OCI-LY7 (cell line): ENCODE measurements at regions not wholly inside any gene's neighbourhood (a gene's known extent, or its start where the extent isn't known, plus 50 kb on each side); places are given as distances from the start of the nearest gene placed in this dataset.

Experiments
- BruUV-seq: library from RNA; stranded (reverse); fragments of 400-500 nt; replicated peaks from 2 replicates; lab custom pipeline; 2021; lab: Mats Ljungman, UMichigan
- CTCF ChIA-PET: fragments of 300-600 bp; sonication (Branson Sonifier 250); formaldehyde crosslinking; loops from one replicate; lab custom pipeline; 2022; ENCODE audit warnings: antibody characterized with exemption; ENCODE audit not compliant: unreplicated experiment; lab: Charles Lee
- POLR2A ChIA-PET: fragments of 300-600 bp; sonication (Branson Sonifier 250); formaldehyde crosslinking; loops from one replicate; lab custom pipeline; 2022; ENCODE audit warnings: antibody characterized with exemption; lab: Charles Lee
- DNase-seq: peaks from one replicate; pipeline ENCODE4 v3.0.0-alpha.2; 2015; ENCODE audit warnings: low spot score
- H2AFZ ChIP-seq: fragments of 200-600 bp; sonication (generic), shearing (Covaris generic); 2 replicates; pipeline ENCODE4 v1.6.1; 2014; ENCODE audit warnings: mild to moderate bottlenecking, antibody characterized with exemption, low read length, moderate library complexity
- H3K27ac ChIP-seq: fragments of 200-600 bp; sonication (generic); 2 replicates; pipeline ENCODE4 v1.5.1; 2014; ENCODE audit warnings: mixed run types, low read depth, mild to moderate bottlenecking, moderate library complexity, low read length, inconsistent platforms; ENCODE audit not compliant: poor library complexity, severe bottlenecking
- H3K36me3 ChIP-seq: fragments of 200-600 bp; sonication (generic); 2 replicates; pipeline ENCODE4 v1.6.1; 2014; ENCODE audit warnings: mild to moderate bottlenecking, antibody characterized with exemption, low read length, moderate library complexity, mixed read lengths; ENCODE audit not compliant: insufficient read depth
- H3K4me1 ChIP-seq: fragments of 200-600 bp; sonication (generic); 2 replicates; pipeline ENCODE4 v1.5.1; 2014; ENCODE audit warnings: mild to moderate bottlenecking, low read length; ENCODE audit not compliant: insufficient read depth, poor library complexity, severe bottlenecking
- H3K4me2 ChIP-seq: fragments of 200-600 bp; sonication (generic); 2 replicates; pipeline ENCODE4 v1.6.1; 2014; ENCODE audit warnings: mild to moderate bottlenecking, low read length
- H3K4me3 ChIP-seq: fragments of 200-600 bp; sonication (generic); 2 replicates; pipeline ENCODE4 v1.5.1; 2014; ENCODE audit warnings: mild to moderate bottlenecking, low read depth, low read length; ENCODE audit not compliant: poor library complexity, severe bottlenecking
- H3K79me2 ChIP-seq: fragments of 200-600 bp; sonication (generic); 2 replicates; pipeline ENCODE4 v1.6.1; 2016; ENCODE audit warnings: low read depth, mild to moderate bottlenecking, low read length, moderate library complexity, mixed read lengths; ENCODE audit not compliant: insufficient read depth
- H3K9me2 ChIP-seq: fragments of 200-600 bp; sonication (generic); 2 replicates; pipeline ENCODE4 v1.6.1; 2016; ENCODE audit warnings: mild to moderate bottlenecking, low read length, mixed read lengths; ENCODE audit not compliant: insufficient read depth
- H3K9me3 ChIP-seq: fragments of 200-600 bp; sonication (generic); 2 replicates; pipeline ENCODE4 v1.6.1; 2014; ENCODE audit warnings: mild to moderate bottlenecking, mixed run types, low read length, mixed read lengths
- H4K20me1 ChIP-seq: fragments of 200-600 bp; sonication (generic); 2 replicates; pipeline ENCODE4 v1.6.1; 2014; ENCODE audit warnings: mild to moderate bottlenecking, antibody characterized with exemption, low read length, moderate library complexity, mixed read lengths; ENCODE audit not compliant: insufficient read depth
- CTCF ChIP-seq: fragments of 200-600 bp; sonication (generic); conservative IDR thresholded peaks from 2 replicates; pipeline ENCODE4 v1.5.1; 2014; ENCODE audit warnings: mild to moderate bottlenecking, antibody characterized with exemption, low read length, moderate library complexity, mixed read lengths
- EZH2phosphoT487 ChIP-seq: fragments of 200-600 bp; sonication (generic); IDR thresholded peaks from 2 replicates; pipeline ENCODE4 v1.6.1; 2018; ENCODE audit warnings: low read depth, borderline replicate concordance, mild to moderate bottlenecking, mixed run types, antibody characterized with exemption, low read length, moderate library complexity, mixed read lengths
- intact Hi-C: fragments of 100-400 bp; cut with micrococcal nuclease; formaldehyde crosslinking; loops from one replicate; pipeline ENCODE4 v1.10.0; 2022; ENCODE audit not compliant: unreplicated experiment

DNA sequence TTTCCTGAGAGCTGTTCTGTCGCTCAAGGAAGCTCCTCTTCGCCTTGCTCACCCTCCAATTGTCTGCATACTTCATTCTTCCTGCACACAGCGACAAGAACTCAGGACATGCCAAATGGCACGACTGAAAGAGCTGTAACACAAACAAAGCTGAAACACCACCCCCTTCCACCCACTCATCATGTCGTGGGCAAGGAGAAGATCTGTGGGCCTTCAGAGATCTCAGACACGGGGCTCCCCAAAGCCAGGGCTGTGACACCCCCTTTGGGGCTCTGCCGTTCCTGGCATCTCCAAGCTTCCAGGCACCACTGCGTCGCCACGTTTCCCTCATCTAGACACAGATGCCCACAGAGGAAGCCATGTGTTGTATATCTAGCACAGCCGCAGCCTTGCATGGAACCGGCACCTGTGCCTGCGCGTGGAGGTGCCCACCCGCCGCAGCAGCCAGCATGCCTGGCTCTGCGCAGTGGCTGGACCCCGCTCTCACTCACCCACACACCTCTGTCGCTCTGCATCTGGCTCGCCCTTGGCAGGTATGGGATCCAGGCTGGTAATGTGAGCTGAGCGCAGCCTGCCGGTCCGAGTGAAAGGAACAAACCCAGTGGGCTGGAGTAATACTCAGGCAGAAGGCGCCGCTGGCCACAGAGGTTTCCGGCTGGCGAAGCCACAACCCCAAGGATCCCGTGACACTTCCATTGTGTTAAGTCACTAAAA lies 676.4 kb upstream of the INTU start:
- no peak for DNase-seq
- Histone ChIP-seq H3K4me2 (no peak overlapping the region), H3K9me2 (no peaks in the 10 kb centered on the region), H3K27ac (no peak overlapping the region), H3K36me3 (no peaks in the 10 kb centered on the region), H3K4me1 (no peaks in the 10 kb centered on the region), H3K79me2 (no peaks in the 10 kb centered on the region), H4K20me1 (no peaks in the 10 kb centered on the region), H3K9me3 (no peaks in the 10 kb centered on the region), H3K4me3 (no peak overlapping the region), H2AFZ (no peak overlapping the region)
- BruUV-seq: no TSS peak
- ChIA-PET CTCF (no interaction called here), POLR2A (no interaction called here)
- intact Hi-C loops: no loop called here
- TF ChIP-seq CTCF: no peak
- TF ChIP-seq EZH2phosphoT487: no peak

- H2AFZ ChIP-seq: no peak overlapping the region
- H3K9me3 ChIP-seq: no peaks in the 10 kb centered on the region
- H3K79me2 ChIP-seq: no peaks in the 10 kb centered on the region
- CTCF ChIA-PET: no interaction called here
- H3K27ac ChIP-seq: no peak overlapping the region
- H3K4me1 ChIP-seq: no peaks in the 10 kb centered on the region
- TF ChIP-seq EZH2phosphoT487 (no peak), CTCF (no peak)
- intact Hi-C loops: no loop called here
- POLR2A ChIA-PET: no interaction called here
- BruUV-seq: no TSS peak
- H3K36me3 ChIP-seq: no peaks in the 10 kb centered on the region
- no peaks in the 10 kb centered on the region for H3K9me2 ChIP-seq
- H4K20me1 ChIP-seq: no peaks in the 10 kb centered on the region
- no peak overlapping the region for H3K4me3 ChIP-seq
- no peak overlapping the region for H3K4me2 ChIP-seq
- no peak for DNase-seq
Measured at GRCh38 chr4:126957556-126957955, 675.2 kb upstream of the INTU start.

DNA sequence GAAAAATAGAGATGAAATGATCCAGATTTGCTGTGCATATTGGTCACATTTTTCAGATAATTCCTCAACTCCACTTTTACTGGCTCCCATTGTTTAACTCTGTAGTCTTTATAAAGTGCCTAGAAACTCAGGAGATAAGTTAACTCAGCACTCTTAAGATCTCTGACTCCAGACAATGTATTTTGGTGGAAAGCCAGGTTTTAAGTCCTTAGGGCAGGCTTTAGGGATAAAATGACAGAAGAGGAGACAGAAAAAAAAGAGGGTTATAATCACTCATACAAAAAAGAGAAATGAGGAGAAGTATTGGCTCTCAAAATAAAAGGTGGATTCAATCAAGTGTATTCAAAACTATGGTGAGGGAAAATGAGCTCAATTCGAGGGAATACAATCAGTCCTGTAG lies 674.8 kb upstream of the INTU start:
- no peak overlapping the region for H3K4me2 ChIP-seq
- POLR2A ChIA-PET: interaction anchor here (0.6 to 0.7 kb wide), 4 partner anchors 171 to 934 kb away, joined by 3 to 4 read pairs (median 4); no protein-coding TSS in a partner anchor
- no peak overlapping the region for H3K27ac ChIP-seq
- no TSS peak for BruUV-seq
- no peaks in the 10 kb centered on the region for H3K9me2 ChIP-seq
- no peaks in the 10 kb centered on the region for H3K36me3 ChIP-seq
- H3K9me3 ChIP-seq: no peaks in the 10 kb centered on the region
- TF ChIP-seq CTCF (no peak), EZH2phosphoT487 (no peak)
- H2AFZ ChIP-seq: no peak overlapping the region
- no peak overlapping the region for H3K4me3 ChIP-seq
- CTCF ChIA-PET: no interaction called here
- H4K20me1 ChIP-seq: no peaks in the 10 kb centered on the region
- H3K79me2 ChIP-seq: no peaks in the 10 kb centered on the region
- no peak for DNase-seq
- H3K4me1 ChIP-seq: no peaks in the 10 kb centered on the region
- intact Hi-C loops: no loop called here
